HCT116 (cell line): ENCODE measurements at regions not wholly inside any gene's neighbourhood (a gene's known extent, or its start where the extent isn't known, plus 50 kb on each side); places are given as distances from the start of the nearest gene placed in this dataset.

ENCODE experiments used
- ATAC-seq: fragments of 200-7000 bp; cut with Tn5 transposase; 2 replicates; pipeline ENCODE4 v1.9.1; 2020; ENCODE audit warnings: mild to moderate bottlenecking, moderate library complexity
- BruUV-seq: library from RNA; stranded (reverse); fragments of 400-500 nt; replicated peaks from 2 replicates; lab custom pipeline; 2021; lab: Mats Ljungman, UMichigan
- CTCF ChIA-PET: fragments of 300-600 bp; sonication (Branson Sonifier 250); formaldehyde crosslinking; loops from one replicate; lab custom pipeline; 2021; ENCODE audit warnings: antibody characterized with exemption; lab: Charles Lee
- POLR2A ChIA-PET: fragments of 300-600, 350-600 bp; sonication (Branson Sonifier 250); formaldehyde crosslinking; loops from one replicate; lab custom pipeline; 2021; ENCODE audit warnings: antibody characterized with exemption; lab: Charles Lee
- RAD21 ChIA-PET, 2 experiments: fragments of 300-600 bp; sonication (Branson Sonifier 250); formaldehyde crosslinking; loops; one replicate each; lab custom pipeline; 2023; ENCODE audit warnings: low total read pairs in 2 of 2; ENCODE audit not compliant: uncharacterized antibody in 2 of 2, unreplicated experiment in 2 of 2, low non-redundant PET in 1 of 2; lab: Charles Lee
- DNase-seq: peaks from one replicate; pipeline ENCODE4 v3.0.0-alpha.2; 2010; ENCODE audit warnings: low read depth, low spot score
- H2AFZ ChIP-seq: fragments of 200-600 bp; shearing (Covaris generic), sonication (generic); 2 replicates; pipeline ENCODE4 v1.6.1; 2017; ENCODE audit warnings: low read depth, mixed run types, mixed read lengths, antibody characterized with exemption, low read length; ENCODE audit not compliant: poor library complexity, severe bottlenecking
- H3K27ac ChIP-seq: 2 replicates; pipeline ENCODE4 v1.5.1; 2012; ENCODE audit warnings: low read depth, low read length
- H3K27me3 ChIP-seq: fragments of 200-600 bp; sonication (generic); 2 replicates; pipeline ENCODE4 v1.6.1; 2016; ENCODE audit warnings: mixed run types, low read length, mixed read lengths; ENCODE audit not compliant: insufficient read depth
- H3K36me3 ChIP-seq, 2 experiments: fragments of 200-500 bp in 1 of 2; fragments of 200-600 bp in 1 of 2; sonication (Bioruptor generic) in 1 of 2; sonication (generic) in 1 of 2; 2 replicates each; pipeline versions ENCODE4 v1.5.1 to v1.6.1; 2014 to 2016; ENCODE audit warnings: low read length in 2 of 2, inconsistent platforms in 1 of 2, mixed read lengths in 1 of 2, mixed run types in 1 of 2; ENCODE audit not compliant: insufficient read depth in 2 of 2, control insufficient read depth in 1 of 2
- H3K4me1 ChIP-seq, 2 experiments: fragments of 200-600 bp in 1 of 2; sonication (generic) in 1 of 2; 2 replicates each; pipeline versions ENCODE4 v1.5.1 to v1.6.1; 2012 to 2017; ENCODE audit warnings: low read length in 2 of 2, inconsistent platforms in 1 of 2, mild to moderate bottlenecking in 1 of 2, mixed read lengths in 1 of 2, mixed run types in 1 of 2, moderate library complexity in 1 of 2; ENCODE audit not compliant: insufficient read depth in 2 of 2, control insufficient read depth in 1 of 2
- H3K4me2 ChIP-seq: fragments of 200-600 bp; sonication (generic); 2 replicates; pipeline ENCODE4 v1.6.1; 2017; ENCODE audit warnings: mixed run types, low read length, mixed read lengths
- H3K4me3 ChIP-seq, 2 experiments: fragments of 200-600 bp in 1 of 2; sonication (generic) in 1 of 2; replicated peaks in 1 of 2; 2 replicates each; pipeline ENCODE4 v1.5.1; 2011 to 2016; ENCODE audit warnings: low read length in 2 of 2, control low read depth in 1 of 2, low read depth in 1 of 2, mild to moderate bottlenecking in 1 of 2, mixed read lengths in 1 of 2, mixed run types in 1 of 2
- H3K79me2 ChIP-seq: fragments of 200-600 bp; sonication (generic); 2 replicates; pipeline ENCODE4 v1.6.1; 2017; ENCODE audit warnings: mild to moderate bottlenecking, mixed run types, low read length, moderate library complexity, mixed read lengths; ENCODE audit not compliant: insufficient read depth
- H3K9ac ChIP-seq: fragments of 200-600 bp; sonication (generic); 2 replicates; pipeline ENCODE4 v1.6.1; 2016; ENCODE audit warnings: low read length, mixed read lengths
- H3K9me2 ChIP-seq: fragments of 200-600 bp; sonication (generic), shearing (Covaris generic); 2 replicates; pipeline ENCODE4 v1.6.1; 2017; ENCODE audit warnings: mixed run types, mild to moderate bottlenecking, moderate library complexity; ENCODE audit not compliant: insufficient read depth
- H3K9me3 ChIP-seq, 2 experiments: fragments of 200-500 bp in 1 of 2; fragments of 200-600 bp in 1 of 2; sonication (Bioruptor generic) in 1 of 2; sonication (generic) in 1 of 2; 2 replicates each; pipeline ENCODE4 v1.6.1; 2014 to 2017; ENCODE audit warnings: low read length in 2 of 2, mixed read lengths in 2 of 2, inconsistent platforms in 1 of 2, low read depth in 1 of 2, mild to moderate bottlenecking in 1 of 2, mixed run types in 1 of 2, moderate library complexity in 1 of 2; ENCODE audit not compliant: control insufficient read depth in 1 of 2, insufficient read depth in 1 of 2
- H4K20me1 ChIP-seq: fragments of 200-600 bp; sonication (generic), shearing (Covaris generic); 2 replicates; pipeline ENCODE4 v1.6.1; 2017; ENCODE audit warnings: mixed run types, mild to moderate bottlenecking, moderate library complexity; ENCODE audit not compliant: insufficient read depth
- EGR1 ChIP-seq: IDR thresholded peaks from 2 replicates; pipeline ENCODE4 v1.6.1; 2012; ENCODE audit warnings: low read depth
- EZH2 ChIP-seq: fragments of 200-600 bp; sonication (generic); IDR thresholded peaks from 2 replicates; pipeline ENCODE4 v1.6.1; 2017; ENCODE audit warnings: antibody characterized with exemption, mixed run types
- JUND ChIP-seq: IDR thresholded peaks from 2 replicates; pipeline ENCODE4 v1.6.1; 2012
- POLR2A ChIP-seq: IDR thresholded peaks from 2 replicates; pipeline ENCODE4 v1.7.0; 2011; ENCODE audit warnings: borderline replicate concordance; ENCODE audit not compliant: insufficient read depth, insufficient read length; ENCODE audit errors: extremely low read depth
- POLR2AphosphoS5 ChIP-seq: IDR thresholded peaks from 2 replicates; pipeline ENCODE4 v1.6.1; 2011; ENCODE audit warnings: mild to moderate bottlenecking, low read depth, low read length, moderate library complexity
- SIN3A ChIP-seq: IDR thresholded peaks from 2 replicates; pipeline ENCODE4 v1.6.1; 2012; ENCODE audit warnings: low read depth
- TCF7L2 ChIP-seq: IDR thresholded peaks from 2 replicates; pipeline ENCODE4 v1.7.0; 2011; ENCODE audit warnings: borderline replicate concordance, inconsistent platforms; ENCODE audit not compliant: insufficient read depth, insufficient read length; ENCODE audit errors: extremely low read depth
- intact Hi-C: fragments of 100-400 bp; cut with micrococcal nuclease; formaldehyde crosslinking; loops from 2 replicates; pipeline ENCODE4 v1.10.0; 2022
- TF ChIP-seq, protein P1 (sequence below): IDR thresholded peaks from 2 replicates; pipeline ENCODE4 v1.6.1; 2012
- TF ChIP-seq, protein P2 (sequence below): IDR thresholded peaks from 2 replicates; pipeline ENCODE4 v1.6.1; 2011; ENCODE audit warnings: mild to moderate bottlenecking, low read length, moderate library complexity; ENCODE audit not compliant: insufficient replicate concordance; ENCODE audit errors: extremely low read depth
- TF ChIP-seq, protein P3 (sequence below), 3 experiments: fragments of 200-600 bp in 1 of 3; sonication (generic) in 1 of 3; IDR thresholded peaks in 2 of 3; conservative IDR thresholded peaks in 1 of 3; 2 replicates each; pipeline ENCODE4 v1.5.1; 2012 to 2017; ENCODE audit warnings: low read depth in 2 of 3, low read length in 2 of 3, antibody characterized with exemption in 1 of 3, borderline replicate concordance in 1 of 3, control low read depth in 1 of 3, mild to moderate bottlenecking in 1 of 3, mixed read lengths in 1 of 3, mixed run types in 1 of 3, moderate library complexity in 1 of 3; ENCODE audit not compliant: insufficient read depth in 1 of 3

DNA sequence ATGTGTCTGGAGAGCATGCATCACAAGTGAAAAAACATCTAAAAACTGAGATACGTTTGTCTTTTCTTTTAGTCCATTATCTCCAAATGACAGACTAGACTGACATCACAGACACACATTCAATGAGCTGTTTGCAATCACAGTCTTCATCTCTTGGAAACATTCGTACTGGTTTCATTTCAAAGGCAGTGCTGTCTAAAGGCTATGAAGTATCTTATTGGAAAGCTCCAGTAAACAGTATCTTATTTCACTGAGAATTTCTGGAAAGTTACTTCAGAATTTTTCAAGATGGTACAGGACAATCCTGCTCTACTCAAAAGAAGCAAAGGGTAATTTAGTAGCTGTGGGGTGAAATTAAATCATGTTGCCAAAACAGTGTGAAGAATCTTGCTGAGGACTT is 53.5 kb upstream of the TNFRSF19 start:
- DNase-seq: no peak
- no peak for ATAC-seq
- no peaks in the 10 kb centered on the region for H3K79me2 ChIP-seq
- H3K27me3 ChIP-seq: peaks cover 14% of the 10 kb centered on the region
- no peak overlapping the region for H3K9ac ChIP-seq
- intact Hi-C loops: no loop called here
- H3K9me2 ChIP-seq: no peaks in the 10 kb centered on the region
- H4K20me1 ChIP-seq: no peaks in the 10 kb centered on the region
- H3K36me3 ChIP-seq: no peaks in the 10 kb centered on the region
- BruUV-seq: no TSS peak
- ChIA-PET CTCF (no interaction called here), POLR2A (no interaction called here), RAD21 (no interaction called here)
- no peaks in the 10 kb centered on the region for H3K4me1 ChIP-seq
- H3K4me3 ChIP-seq: no peak overlapping the region
- no peaks in the 10 kb centered on the region for H3K9me3 ChIP-seq
- TF ChIP-seq SIN3A (no peak), POLR2A (no peak), POLR2AphosphoS5 (no peak), TCF7L2 (no peak), EZH2 (no peak), JUND (no peak), EGR1 (no peak)
- TF ChIP-seq, protein P1, sequence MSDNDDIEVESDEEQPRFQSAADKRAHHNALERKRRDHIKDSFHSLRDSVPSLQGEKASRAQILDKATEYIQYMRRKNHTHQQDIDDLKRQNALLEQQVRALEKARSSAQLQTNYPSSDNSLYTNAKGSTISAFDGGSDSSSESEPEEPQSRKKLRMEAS: no peak
- TF ChIP-seq, protein P2, sequence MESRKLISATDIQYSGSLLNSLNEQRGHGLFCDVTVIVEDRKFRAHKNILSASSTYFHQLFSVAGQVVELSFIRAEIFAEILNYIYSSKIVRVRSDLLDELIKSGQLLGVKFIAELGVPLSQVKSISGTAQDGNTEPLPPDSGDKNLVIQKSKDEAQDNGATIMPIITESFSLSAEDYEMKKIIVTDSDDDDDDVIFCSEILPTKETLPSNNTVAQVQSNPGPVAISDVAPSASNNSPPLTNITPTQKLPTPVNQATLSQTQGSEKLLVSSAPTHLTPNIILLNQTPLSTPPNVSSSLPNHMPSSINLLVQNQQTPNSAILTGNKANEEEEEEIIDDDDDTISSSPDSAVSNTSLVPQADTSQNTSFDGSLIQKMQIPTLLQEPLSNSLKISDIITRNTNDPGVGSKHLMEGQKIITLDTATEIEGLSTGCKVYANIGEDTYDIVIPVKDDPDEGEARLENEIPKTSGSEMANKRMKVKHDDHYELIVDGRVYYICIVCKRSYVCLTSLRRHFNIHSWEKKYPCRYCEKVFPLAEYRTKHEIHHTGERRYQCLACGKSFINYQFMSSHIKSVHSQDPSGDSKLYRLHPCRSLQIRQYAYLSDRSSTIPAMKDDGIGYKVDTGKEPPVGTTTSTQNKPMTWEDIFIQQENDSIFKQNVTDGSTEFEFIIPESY: no peak
- TF ChIP-seq, protein P3, sequence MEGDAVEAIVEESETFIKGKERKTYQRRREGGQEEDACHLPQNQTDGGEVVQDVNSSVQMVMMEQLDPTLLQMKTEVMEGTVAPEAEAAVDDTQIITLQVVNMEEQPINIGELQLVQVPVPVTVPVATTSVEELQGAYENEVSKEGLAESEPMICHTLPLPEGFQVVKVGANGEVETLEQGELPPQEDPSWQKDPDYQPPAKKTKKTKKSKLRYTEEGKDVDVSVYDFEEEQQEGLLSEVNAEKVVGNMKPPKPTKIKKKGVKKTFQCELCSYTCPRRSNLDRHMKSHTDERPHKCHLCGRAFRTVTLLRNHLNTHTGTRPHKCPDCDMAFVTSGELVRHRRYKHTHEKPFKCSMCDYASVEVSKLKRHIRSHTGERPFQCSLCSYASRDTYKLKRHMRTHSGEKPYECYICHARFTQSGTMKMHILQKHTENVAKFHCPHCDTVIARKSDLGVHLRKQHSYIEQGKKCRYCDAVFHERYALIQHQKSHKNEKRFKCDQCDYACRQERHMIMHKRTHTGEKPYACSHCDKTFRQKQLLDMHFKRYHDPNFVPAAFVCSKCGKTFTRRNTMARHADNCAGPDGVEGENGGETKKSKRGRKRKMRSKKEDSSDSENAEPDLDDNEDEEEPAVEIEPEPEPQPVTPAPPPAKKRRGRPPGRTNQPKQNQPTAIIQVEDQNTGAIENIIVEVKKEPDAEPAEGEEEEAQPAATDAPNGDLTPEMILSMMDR (IDR thresholded peaks at IDR 0.05 in 2 of 3, conservative IDR thresholded peaks at IDR 0.05 in 1 of 3; ENCODE audit: borderline replicate concordance in 1 of 3, insufficient read depth in 1 of 3, low read depth in 2 of 3, low read length in 2 of 3): no peak
- no peak overlapping the region for H3K27ac ChIP-seq
- no peak overlapping the region for H3K4me2 ChIP-seq
- no peak overlapping the region for H2AFZ ChIP-seq
